Stimulated activated CD8-positive, alpha-beta memory T cell treated with anti-CD3 and anti-CD28 coated beads, Interleukin-7, amount 100 ng/mL, for 1 hour (primary cell): ENCODE measurements at regions not wholly inside any gene's neighbourhood (a gene's known extent, or its start where the extent isn't known, plus 50 kb on each side); places are given as distances from the start of the nearest gene placed in this dataset.

Experiments
- DNase-seq, 2 donors: peaks; one replicate each; pipeline ENCODE4 v3.0.0-alpha.2; 2020; ENCODE audit warnings: low read depth in 2 of 2

- no peak for DNase-seq
These were observed 391.3 kb downstream of the GADD45G start for GRCh38 chr9:89996116-89996515.

GRCh38 chr9:89996773-89997172 is 392.0 kb downstream of the GADD45G start:
- no peak for DNase-seq

GRCh38 chr9:89998633-89999032 is 393.8 kb downstream of the GADD45G start:
- no peak for DNase-seq

- DNase-seq: no peak
These were observed 394.3 kb downstream of the GADD45G start for GRCh38 chr9:89999176-89999533.

GRCh38 chr9:89999534-90000370 is 394.9 kb downstream of the GADD45G start:
- peak in 1 of 2 donors; percentile 7 for DNase-seq

GRCh38 chr9:90000925-90001324 is 396.1 kb downstream of the GADD45G start:
- no peak for DNase-seq

- no peak for DNase-seq
These were observed 396.9 kb downstream of the GADD45G start for GRCh38 chr9:90001747-90002146.

- no peak for DNase-seq
These were observed 397.8 kb downstream of the GADD45G start for GRCh38 chr9:90002397-90003271.

- no peak for DNase-seq
These were observed 400.6 kb downstream of the GADD45G start for GRCh38 chr9:90005388-90005787.

- no peak for DNase-seq
These were observed 403.0 kb downstream of the GADD45G start for GRCh38 chr9:90007516-90008440.

- DNase-seq: no peak
These were observed 404.6 kb downstream of the GADD45G start for GRCh38 chr9:90009447-90009846.

- no peak for DNase-seq
These were observed 406.0 kb downstream of the GADD45G start for GRCh38 chr9:90010793-90011192.

GRCh38 chr9:90012949-90013348 is 408.1 kb downstream of the GADD45G start:
- no peak for DNase-seq

GRCh38 chr9:90013778-90014177 is 409.0 kb downstream of the GADD45G start:
- DNase-seq: no peak

GRCh38 chr9:90014421-90014820 is 409.6 kb downstream of the GADD45G start:
- DNase-seq: no peak

GRCh38 chr9:90016272-90016671 is 411.5 kb downstream of the GADD45G start:
- no peak for DNase-seq

GRCh38 chr9:90017679-90018078 is 412.9 kb downstream of the GADD45G start:
- no peak for DNase-seq

- DNase-seq: no peak
These were observed 413.9 kb downstream of the GADD45G start for GRCh38 chr9:90018688-90019087.

GRCh38 chr9:90019626-90020025 is 414.8 kb downstream of the GADD45G start:
- DNase-seq: no peak

- no peak for DNase-seq
These were observed 415.6 kb downstream of the GADD45G start for GRCh38 chr9:90020276-90020871.

GRCh38 chr9:90021216-90021906 is 416.5 kb downstream of the GADD45G start:
- no peak for DNase-seq
